ENCODE measurements at regions not wholly inside any gene's neighbourhood (a gene's known extent, or its start where the extent isn't known, plus 50 kb on each side); places are given as distances from the start of the nearest gene placed in this dataset.
"Not testable (repeated sequence)": the region's sequence is repeated elsewhere in the genome, so short reads cannot be mapped to it uniquely, and the experiment has no call there.

GRCh38 chr1:121544500-121544899, 359.7 kb downstream of the SRGAP2C start:
- no peaks in the 10 kb centered on the region for H3K4me1 ChIP-seq
- H3K36me3 ChIP-seq, result no peaks in the 10 kb centered on the region
- intact Hi-C loops (cut with DNase I), result no loop called here
- ATAC-seq, result no peak
- H3K27me3 ChIP-seq, result no peaks in the 10 kb centered on the region
- TF ChIP-seq CTCF (IDR thresholded peaks at IDR 0.05), result no peak
- H3K4me3 ChIP-seq, result no peak overlapping the region
- DNase-seq, result no peak
- no peak overlapping the region for H3K27ac ChIP-seq
- no peaks in the 10 kb centered on the region for H3K9me3 ChIP-seq

- H3K4me1 ChIP-seq; intact Hi-C loops (cut with DNase I); H3K4me3 ChIP-seq; H3K9me3 ChIP-seq; H3K27me3 ChIP-seq; H3K27ac ChIP-seq; DNase-seq; ATAC-seq; H3K36me3 ChIP-seq: not testable (repeated sequence)
Measured at GRCh38 chr1:121545899-121546298, 361.1 kb downstream of the SRGAP2C start.

GRCh38 chr1:121546830-121547591, 362.2 kb downstream of the SRGAP2C start:
- intact Hi-C loops (cut with DNase I), result no loop called here
- Histone ChIP-seq H3K36me3 (no peaks in the 10 kb centered on the region), H3K4me1 (no peaks in the 10 kb centered on the region), H3K27me3 (no peaks in the 10 kb centered on the region), H3K4me3 (no peak overlapping the region), H3K9me3 (no peaks in the 10 kb centered on the region), H3K27ac (no peak overlapping the region)
- ATAC-seq (peak; percentile 71), DNase-seq (no peak)
- no peak for TF ChIP-seq CTCF (IDR thresholded peaks at IDR 0.05)

GRCh38 chr1:121547726-121548125, 363.0 kb downstream of the SRGAP2C start:
- H3K36me3 ChIP-seq; H3K4me3 ChIP-seq; H3K27ac ChIP-seq; ATAC-seq; DNase-seq; H3K4me1 ChIP-seq; H3K27me3 ChIP-seq; H3K9me3 ChIP-seq; intact Hi-C loops (cut with DNase I): not testable (repeated sequence)

GRCh38 chr1:121550817-121551216, 366.0 kb downstream of the SRGAP2C start:
- H3K4me3 ChIP-seq; intact Hi-C loops (cut with DNase I): not testable (repeated sequence)

GRCh38 chr1:121551491-121551890, 366.7 kb downstream of the SRGAP2C start:
- H3K4me1 ChIP-seq; ATAC-seq; DNase-seq; H3K9me3 ChIP-seq; H3K4me3 ChIP-seq; H3K27me3 ChIP-seq; H3K36me3 ChIP-seq; H3K27ac ChIP-seq; intact Hi-C loops (cut with DNase I): not testable (repeated sequence)

More at GRCh38 chr1:121550817-121551216, 366.0 kb downstream of the SRGAP2C start:
- not testable (repeated sequence) for ATAC-seq, H3K9me3 ChIP-seq, H3K4me1 ChIP-seq, H3K36me3 ChIP-seq, H3K27ac ChIP-seq, H3K27me3 ChIP-seq, DNase-seq

GRCh38 chr1:121556560-121556959, 371.8 kb downstream of the SRGAP2C start:
- ATAC-seq; H3K36me3 ChIP-seq; H3K27me3 ChIP-seq; H3K9me3 ChIP-seq; H3K4me1 ChIP-seq; H3K4me3 ChIP-seq; intact Hi-C loops (cut with DNase I); DNase-seq; H3K27ac ChIP-seq: not testable (repeated sequence)

- intact Hi-C loops (cut with DNase I); H3K36me3 ChIP-seq; H3K27me3 ChIP-seq; H3K4me3 ChIP-seq; DNase-seq; ATAC-seq; H3K9me3 ChIP-seq; H3K4me1 ChIP-seq: not testable (repeated sequence)
- peak overlapping the region in 1 of 2 donors; percentile 18 for H3K27ac ChIP-seq
Measured at GRCh38 chr1:121558034-121558433, 373.3 kb downstream of the SRGAP2C start.
